PC-3 (cell line): ENCODE measurements at regions not wholly inside any gene's neighbourhood (a gene's known extent, or its start where the extent isn't known, plus 50 kb on each side); places are given as distances from the start of the nearest gene placed in this dataset.

ENCODE experiments used
- ATAC-seq: fragments of 200-7000 bp; cut with Tn5 transposase; 2 replicates; pipeline ENCODE4 v1.9.1; 2020; ENCODE audit warnings: mild to moderate bottlenecking, moderate library complexity
- BruUV-seq: library from RNA; stranded (reverse); fragments of 400-500 nt; replicated peaks from 2 replicates; lab custom pipeline; 2021; lab: Mats Ljungman, UMichigan
- CTCF ChIA-PET: fragments of 300-600 bp; sonication (Branson Sonifier 250); formaldehyde crosslinking; loops from one replicate; lab custom pipeline; 2022; ENCODE audit warnings: antibody characterized with exemption; lab: Charles Lee
- POLR2A ChIA-PET: fragments of 300-600 bp; sonication (Branson Sonifier 250); formaldehyde crosslinking; loops from one replicate; lab custom pipeline; 2022; ENCODE audit warnings: antibody characterized with exemption; ENCODE audit not compliant: unreplicated experiment; lab: Charles Lee
- DNase-seq: peaks from one replicate; pipeline ENCODE4 v3.0.0-alpha.2; 2015
- H2AFZ ChIP-seq: fragments of 300-600 bp; sonication (generic); 2 replicates; pipeline ENCODE4 v1.6.0; 2016; ENCODE audit warnings: antibody characterized with exemption, low read length
- H3F3A ChIP-seq: fragments of 300-600 bp; sonication (generic); one replicate; pipeline ENCODE4 v1.6.0; 2017; ENCODE audit warnings: antibody characterized with exemption, low read length, control low read depth, mild to moderate bottlenecking; ENCODE audit not compliant: unreplicated experiment
- H3K27ac ChIP-seq: fragments of 300-600 bp; sonication (generic); 2 replicates; pipeline ENCODE4 v1.5.1; 2016; ENCODE audit warnings: mild to moderate bottlenecking, low read length
- H3K27me3 ChIP-seq: fragments of 300-600 bp; sonication (generic); 2 replicates; pipeline ENCODE4 v1.6.1; 2016; ENCODE audit warnings: low read length, mixed read lengths
- H3K36me3 ChIP-seq: fragments of 300-600 bp; sonication (generic); 2 replicates; pipeline ENCODE4 v1.6.1; 2016; ENCODE audit warnings: low read depth, mixed run types, low read length, mixed read lengths
- H3K4me1 ChIP-seq: fragments of 300-600 bp; sonication (generic); 2 replicates; pipeline ENCODE4 v1.5.1; 2016; ENCODE audit warnings: low read length; ENCODE audit not compliant: insufficient read depth
- H3K4me2 ChIP-seq: fragments of 300-600 bp; sonication (generic); 2 replicates; pipeline ENCODE4 v1.6.0; 2016; ENCODE audit warnings: low read length
- H3K4me3 ChIP-seq: fragments of 300-600 bp; sonication (generic); 2 replicates; pipeline ENCODE4 v1.5.1; 2016; ENCODE audit warnings: mild to moderate bottlenecking, low read length, mixed read lengths
- H3K79me2 ChIP-seq: fragments of 300-600 bp; sonication (generic); 2 replicates; pipeline ENCODE4 v1.6.1; 2017; ENCODE audit warnings: low read length, mixed read lengths
- H3K9ac ChIP-seq: fragments of 300-600 bp; sonication (generic); 2 replicates; pipeline ENCODE4 v1.6.0; 2016; ENCODE audit warnings: mild to moderate bottlenecking, low read length
- H3K9me2 ChIP-seq: fragments of 300-600 bp; sonication (generic); replicated peaks from 2 replicates; pipeline ENCODE4 v1.6.1; 2016; ENCODE audit warnings: mixed run types, low read length, mixed read lengths
- H3K9me3 ChIP-seq: fragments of 300-600 bp; sonication (generic); 2 replicates; pipeline ENCODE4 v1.6.1; 2016; ENCODE audit warnings: low read length, mixed read lengths
- H4K20me1 ChIP-seq: fragments of 300-600 bp; sonication (generic); 2 replicates; pipeline ENCODE4 v1.6.1; 2016; ENCODE audit warnings: low read length, mixed read lengths
- EZH2 ChIP-seq: fragments of 300-600 bp; sonication (generic); IDR thresholded peaks from one replicate; pipeline ENCODE4 v1.6.1; 2017; ENCODE audit warnings: antibody characterized with exemption, mild to moderate bottlenecking, low read length; ENCODE audit not compliant: unreplicated experiment
- EZH2phosphoT487 ChIP-seq: fragments of 300-600 bp; sonication (generic); IDR thresholded peaks from 2 replicates; pipeline ENCODE4 v1.6.1; 2018; ENCODE audit warnings: mild to moderate bottlenecking, antibody characterized with exemption, low read length, borderline replicate concordance
- intact Hi-C: fragments of 100-400 bp; cut with micrococcal nuclease; formaldehyde crosslinking; loops from 2 replicates; pipeline ENCODE4 v1.9.0; 2023
- TF ChIP-seq, protein P1 (sequence below): fragments of 300-600 bp; sonication (generic); conservative IDR thresholded peaks from 2 replicates; pipeline ENCODE4 v1.5.1; 2017; ENCODE audit warnings: antibody characterized with exemption, low read depth, mild to moderate bottlenecking, low read length

DNA sequence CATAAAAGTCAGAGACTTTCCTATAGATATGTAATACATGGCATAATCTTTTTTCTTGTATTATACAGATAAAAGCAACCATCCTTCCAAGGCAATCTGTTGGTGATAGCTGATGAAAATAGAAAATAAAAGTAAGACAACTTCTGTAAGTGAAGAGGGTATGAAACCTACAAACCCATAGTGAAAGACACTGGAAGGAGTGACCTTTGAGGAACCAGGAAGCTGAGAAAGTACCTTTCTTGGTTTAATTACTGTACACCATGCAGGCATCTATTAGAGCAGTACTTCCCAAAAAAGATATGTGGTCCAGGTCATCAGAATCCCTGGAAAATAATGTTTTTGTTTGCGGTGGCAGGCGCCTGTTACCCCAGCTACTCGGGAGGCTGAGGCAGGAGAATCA is 906.6 kb upstream of the KLHL29 start:
- no peaks in the 10 kb centered on the region for H3F3A ChIP-seq
- H3K9me3 ChIP-seq: peaks cover 4% of the 10 kb centered on the region
- H3K4me1 ChIP-seq: no peaks in the 10 kb centered on the region
- no peak overlapping the region for H3K4me3 ChIP-seq
- no TSS peak for BruUV-seq
- no peak overlapping the region for H2AFZ ChIP-seq
- DNase-seq (no peak), ATAC-seq (no peak)
- intact Hi-C loops: no loop called here
- H3K4me2 ChIP-seq: no peak overlapping the region
- H3K27me3 ChIP-seq: no peaks in the 10 kb centered on the region
- H3K36me3 ChIP-seq: no peaks in the 10 kb centered on the region
- no peak overlapping the region for H3K9ac ChIP-seq
- H3K79me2 ChIP-seq: no peaks in the 10 kb centered on the region
- no peaks in the 10 kb centered on the region for H3K9me2 ChIP-seq
- POLR2A ChIA-PET: interaction anchor here (0.7 kb wide), 1 partner anchor 433 kb away, joined by 4 read pairs; no protein-coding TSS in a partner anchor
- no peak overlapping the region for H3K27ac ChIP-seq
- CTCF ChIA-PET: no interaction called here
- TF ChIP-seq, protein P1, sequence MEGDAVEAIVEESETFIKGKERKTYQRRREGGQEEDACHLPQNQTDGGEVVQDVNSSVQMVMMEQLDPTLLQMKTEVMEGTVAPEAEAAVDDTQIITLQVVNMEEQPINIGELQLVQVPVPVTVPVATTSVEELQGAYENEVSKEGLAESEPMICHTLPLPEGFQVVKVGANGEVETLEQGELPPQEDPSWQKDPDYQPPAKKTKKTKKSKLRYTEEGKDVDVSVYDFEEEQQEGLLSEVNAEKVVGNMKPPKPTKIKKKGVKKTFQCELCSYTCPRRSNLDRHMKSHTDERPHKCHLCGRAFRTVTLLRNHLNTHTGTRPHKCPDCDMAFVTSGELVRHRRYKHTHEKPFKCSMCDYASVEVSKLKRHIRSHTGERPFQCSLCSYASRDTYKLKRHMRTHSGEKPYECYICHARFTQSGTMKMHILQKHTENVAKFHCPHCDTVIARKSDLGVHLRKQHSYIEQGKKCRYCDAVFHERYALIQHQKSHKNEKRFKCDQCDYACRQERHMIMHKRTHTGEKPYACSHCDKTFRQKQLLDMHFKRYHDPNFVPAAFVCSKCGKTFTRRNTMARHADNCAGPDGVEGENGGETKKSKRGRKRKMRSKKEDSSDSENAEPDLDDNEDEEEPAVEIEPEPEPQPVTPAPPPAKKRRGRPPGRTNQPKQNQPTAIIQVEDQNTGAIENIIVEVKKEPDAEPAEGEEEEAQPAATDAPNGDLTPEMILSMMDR: no peak
- TF ChIP-seq EZH2phosphoT487 (no peak), EZH2 (no peak)
- no peaks in the 10 kb centered on the region for H4K20me1 ChIP-seq

DNA sequence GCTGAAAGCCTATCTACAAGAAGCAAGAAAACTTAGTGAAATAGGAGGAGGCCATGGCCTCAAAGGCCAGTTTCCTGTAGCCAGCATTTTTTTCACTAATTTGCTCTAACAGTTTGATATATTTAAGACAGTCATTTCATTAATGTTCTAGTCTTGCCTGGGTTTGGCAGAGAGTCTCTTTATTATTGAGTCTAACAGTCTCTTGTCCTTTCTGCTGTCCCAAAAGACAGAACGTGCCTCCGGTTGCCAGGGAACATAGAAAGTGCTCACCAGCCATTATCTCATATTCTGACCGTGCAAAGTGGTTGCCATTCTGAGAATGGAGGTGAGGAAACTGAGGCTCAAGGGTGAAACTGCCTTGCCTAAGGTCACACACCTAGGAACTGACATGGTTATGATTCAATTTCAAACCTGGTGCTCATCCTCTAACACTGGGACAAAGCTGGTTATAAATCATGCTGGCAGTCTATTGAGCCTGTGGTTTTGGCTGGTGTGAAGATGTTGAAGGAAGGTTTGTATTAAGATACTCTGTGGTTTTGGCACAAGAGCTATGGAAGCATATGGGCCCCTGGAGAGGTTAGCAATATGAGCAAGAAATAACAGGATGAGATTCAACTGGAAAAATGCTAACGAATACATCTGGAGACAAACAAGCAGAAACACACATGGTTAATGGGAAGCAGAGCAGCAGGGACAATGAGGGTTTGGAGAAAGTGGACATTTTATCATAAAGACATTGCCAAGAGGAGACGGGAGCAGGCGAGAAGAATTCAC is 903.3 kb upstream of the KLHL29 start:
- Histone ChIP-seq H3K9me2 (no peaks in the 10 kb centered on the region), H3K4me2 (no peak overlapping the region), H3F3A (no peaks in the 10 kb centered on the region), H3K9me3 (no peaks in the 10 kb centered on the region; the same call in 1 of the 2 replicates), H2AFZ (no peak overlapping the region), H3K4me1 (no peaks in the 10 kb centered on the region), H3K36me3 (no peaks in the 10 kb centered on the region), H4K20me1 (no peaks in the 10 kb centered on the region), H3K9ac (no peak overlapping the region), H3K27ac (no peak overlapping the region), H3K27me3 (no peaks in the 10 kb centered on the region), H3K79me2 (no peaks in the 10 kb centered on the region), H3K4me3 (no peak overlapping the region)
- ATAC-seq (no peak), DNase-seq (no peak)
- ChIA-PET CTCF (no interaction called here), POLR2A (no interaction called here)
- intact Hi-C loops: no loop called here
- no TSS peak for BruUV-seq
- TF ChIP-seq EZH2 (no peak), EZH2phosphoT487 (no peak)
- TF ChIP-seq, protein P1: no peak

DNA sequence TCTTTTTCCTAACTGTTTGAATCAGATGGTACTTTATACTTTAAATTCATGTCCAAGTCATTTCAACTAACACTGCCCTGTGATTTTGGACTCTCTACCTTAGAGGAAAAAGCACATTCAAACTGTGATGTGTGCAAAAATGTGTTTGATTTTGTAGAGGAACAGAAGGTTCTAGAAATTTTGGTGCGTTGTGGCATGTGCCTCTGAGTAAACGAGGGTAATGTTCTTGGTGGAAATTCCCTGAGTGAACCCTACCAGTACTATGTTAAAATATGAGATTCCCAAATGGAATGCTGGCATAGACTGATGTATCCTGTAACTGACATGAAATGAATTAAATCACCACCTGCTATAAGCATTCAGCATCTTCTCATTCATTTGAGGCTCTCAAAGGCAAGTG is 901.9 kb upstream of the KLHL29 start:
- Histone ChIP-seq H3K4me1 (no peaks in the 10 kb centered on the region), H3K9ac (no peak overlapping the region), H3K36me3 (no peaks in the 10 kb centered on the region), H3F3A (no peaks in the 10 kb centered on the region), H3K4me3 (no peak overlapping the region), H4K20me1 (no peaks in the 10 kb centered on the region), H3K79me2 (no peaks in the 10 kb centered on the region), H3K27me3 (no peaks in the 10 kb centered on the region), H3K27ac (no peak overlapping the region), H2AFZ (no peak overlapping the region), H3K9me3 (no peaks in the 10 kb centered on the region; the same call in 1 of the 2 replicates), H3K4me2 (no peak overlapping the region), H3K9me2 (no peaks in the 10 kb centered on the region)
- DNase-seq (no peak), ATAC-seq (no peak)
- intact Hi-C loops: no loop called here
- CTCF ChIA-PET: no interaction called here
- TF ChIP-seq, protein P1: no peak
- no peak for TF ChIP-seq EZH2phosphoT487
- TF ChIP-seq EZH2: no peak
- BruUV-seq: no TSS peak
- POLR2A ChIA-PET: no interaction called here
